ENCODE measurements at regions not wholly inside any gene's neighbourhood (a gene's known extent, or its start where the extent isn't known, plus 50 kb on each side); places are given as distances from the start of the nearest gene placed in this dataset.

- H3K27ac ChIP-seq (ENCODE audit: insufficient read depth, low read depth, low read length) = no peak overlapping the region
- H3K79me2 ChIP-seq (ENCODE audit: control insufficient read depth, insufficient read depth, low read length) = no peaks in the 10 kb centered on the region
- H2AFZ ChIP-seq (ENCODE audit: low read depth, low read length) = no peak overlapping the region
- DNase-seq (ENCODE audit: low read depth, low spot score) = no peak
- FAIRE-seq = no peak
- H3K27me3 ChIP-seq (ENCODE audit: control insufficient read depth in 2 of 2, insufficient read depth in 2 of 2, low read length in 2 of 2) = no peaks in the 10 kb centered on the region
- H3K36me3 ChIP-seq (ENCODE audit: control insufficient read depth in 2 of 2, extremely low read depth in 1 of 2, insufficient read depth in 2 of 2, low read length in 2 of 2) = no peaks in the 10 kb centered on the region
- no peak overlapping the region for H3K4me2 ChIP-seq (ENCODE audit: insufficient read depth, low read length)
- H3K9ac ChIP-seq (replicated peaks; ENCODE audit: extremely low read depth, insufficient read depth, low read length) = no peak overlapping the region
- no peaks in the 10 kb centered on the region for H3K4me1 ChIP-seq (ENCODE audit: control insufficient read depth, extremely low read depth, insufficient read depth, low read length)
- BruUV-seq (replicated peaks) = no TSS peak
- POLR2A ChIA-PET = no interaction called here
- TF ChIP-seq FOS (IDR thresholded peaks at IDR 0.05; ENCODE audit: borderline replicate concordance, insufficient read depth, low read length) = no peak
- no peak for TF ChIP-seq JUN (IDR thresholded peaks at IDR 0.05; ENCODE audit: borderline replicate concordance, insufficient read depth, insufficient read length, low read depth)
- TF ChIP-seq POLR2A (IDR thresholded peaks at IDR 0.05; ENCODE audit: low read depth, low read length) = no peak
- TF ChIP-seq MAX (IDR thresholded peaks at IDR 0.05; ENCODE audit: insufficient read depth, insufficient read length) = no peak
- TF ChIP-seq POLR2AphosphoS5 (IDR thresholded peaks at IDR 0.05; ENCODE audit: insufficient read depth, low read depth, low read length) = no peak
- no peak for TF ChIP-seq MYC (IDR thresholded peaks at IDR 0.05; ENCODE audit: low read depth, low read length)
- TF ChIP-seq GATA2 (IDR thresholded peaks at IDR 0.05; ENCODE audit: insufficient read depth, insufficient read length, low read depth, low read length) = no peak
- no peaks in the 10 kb centered on the region for H4K20me1 ChIP-seq (replicated peaks; ENCODE audit: control insufficient read depth, extremely low read depth, insufficient read depth, low read length)
- H3K4me3 ChIP-seq (replicated peaks in 1 of 3; ENCODE audit: insufficient read depth in 1 of 3, low read depth in 1 of 3, low read length in 3 of 3) = no peak overlapping the region
- dilution Hi-C loops (cut with MboI; ENCODE audit: extremely low pct_ligation_motif_present, low sequenced_read_pairs) (no loop called here), intact Hi-C loops (cut with micrococcal nuclease) (no loop called here)
- peaks cover 10% of the 10 kb centered on the region for H3K9me3 ChIP-seq (replicated peaks; ENCODE audit: control insufficient read depth, insufficient read depth, low read length)
- no peaks in the 10 kb centered on the region for H3K9me1 ChIP-seq (replicated peaks; ENCODE audit: control insufficient read depth, extremely low read depth, insufficient read depth, low read length)
- CTCF ChIA-PET = no interaction called here
These were observed 227.7 kb upstream of the TENM4 start for GRCh38 chr11:79668575-79668974.

- FAIRE-seq = no peak
- Histone ChIP-seq H3K4me1 (ENCODE audit: control insufficient read depth, extremely low read depth, insufficient read depth, low read length) (no peaks in the 10 kb centered on the region), H3K27me3 (ENCODE audit: control insufficient read depth in 2 of 2, insufficient read depth in 2 of 2, low read length in 2 of 2) (no peaks in the 10 kb centered on the region), H3K4me2 (ENCODE audit: insufficient read depth, low read length) (no peak overlapping the region), H4K20me1 (replicated peaks; ENCODE audit: control insufficient read depth, extremely low read depth, insufficient read depth, low read length) (no peaks in the 10 kb centered on the region), H3K79me2 (ENCODE audit: control insufficient read depth, insufficient read depth, low read length) (no peaks in the 10 kb centered on the region), H3K4me3 (replicated peaks in 1 of 3; ENCODE audit: insufficient read depth in 1 of 3, low read depth in 1 of 3, low read length in 3 of 3) (no peak overlapping the region), H3K9ac (replicated peaks; ENCODE audit: extremely low read depth, insufficient read depth, low read length) (no peak overlapping the region), H2AFZ (ENCODE audit: low read depth, low read length) (no peak overlapping the region), H3K9me1 (replicated peaks; ENCODE audit: control insufficient read depth, extremely low read depth, insufficient read depth, low read length) (no peaks in the 10 kb centered on the region), H3K27ac (ENCODE audit: insufficient read depth, low read depth, low read length) (no peak overlapping the region), H3K9me3 (replicated peaks; ENCODE audit: control insufficient read depth, insufficient read depth, low read length) (peaks cover 10% of the 10 kb centered on the region), H3K36me3 (ENCODE audit: control insufficient read depth in 2 of 2, extremely low read depth in 1 of 2, insufficient read depth in 2 of 2, low read length in 2 of 2) (no peaks in the 10 kb centered on the region)
- POLR2A ChIA-PET = no interaction called here
- no peak for TF ChIP-seq MAX (IDR thresholded peaks at IDR 0.05; ENCODE audit: insufficient read depth, insufficient read length)
- no peak for TF ChIP-seq EZH2 (IDR thresholded peaks at IDR 0.05; ENCODE audit: borderline replicate concordance, low read depth, low read length, severe bottlenecking)
- TF ChIP-seq MYC (IDR thresholded peaks at IDR 0.05; ENCODE audit: low read depth, low read length) = no peak
- TF ChIP-seq JUN (IDR thresholded peaks at IDR 0.05; ENCODE audit: borderline replicate concordance, insufficient read depth, insufficient read length, low read depth) = no peak
- TF ChIP-seq CTCF (IDR thresholded peaks at IDR 0.05; ENCODE audit: extremely low read depth in 1 of 2, insufficient read depth in 1 of 2, low read depth in 1 of 2, low read length in 2 of 2) = no peak
- CTCF ChIA-PET = no interaction called here
- no TSS peak for BruUV-seq (replicated peaks)
- DNase-seq (ENCODE audit: low read depth, low spot score) = no peak
- intact Hi-C loops (cut with micrococcal nuclease) (no loop called here), dilution Hi-C loops (cut with MboI; ENCODE audit: extremely low pct_ligation_motif_present, low sequenced_read_pairs) (no loop called here)
These were observed 226.6 kb upstream of the TENM4 start for GRCh38 chr11:79667380-79667779.
